ENCODE measurements at regions not wholly inside any gene's neighbourhood (a gene's known extent, or its start where the extent isn't known, plus 50 kb on each side); places are given as distances from the start of the nearest gene placed in this dataset.
"Not testable (repeated sequence)": the region's sequence is repeated elsewhere in the genome, so short reads cannot be mapped to it uniquely, and the experiment has no call there.

DNA sequence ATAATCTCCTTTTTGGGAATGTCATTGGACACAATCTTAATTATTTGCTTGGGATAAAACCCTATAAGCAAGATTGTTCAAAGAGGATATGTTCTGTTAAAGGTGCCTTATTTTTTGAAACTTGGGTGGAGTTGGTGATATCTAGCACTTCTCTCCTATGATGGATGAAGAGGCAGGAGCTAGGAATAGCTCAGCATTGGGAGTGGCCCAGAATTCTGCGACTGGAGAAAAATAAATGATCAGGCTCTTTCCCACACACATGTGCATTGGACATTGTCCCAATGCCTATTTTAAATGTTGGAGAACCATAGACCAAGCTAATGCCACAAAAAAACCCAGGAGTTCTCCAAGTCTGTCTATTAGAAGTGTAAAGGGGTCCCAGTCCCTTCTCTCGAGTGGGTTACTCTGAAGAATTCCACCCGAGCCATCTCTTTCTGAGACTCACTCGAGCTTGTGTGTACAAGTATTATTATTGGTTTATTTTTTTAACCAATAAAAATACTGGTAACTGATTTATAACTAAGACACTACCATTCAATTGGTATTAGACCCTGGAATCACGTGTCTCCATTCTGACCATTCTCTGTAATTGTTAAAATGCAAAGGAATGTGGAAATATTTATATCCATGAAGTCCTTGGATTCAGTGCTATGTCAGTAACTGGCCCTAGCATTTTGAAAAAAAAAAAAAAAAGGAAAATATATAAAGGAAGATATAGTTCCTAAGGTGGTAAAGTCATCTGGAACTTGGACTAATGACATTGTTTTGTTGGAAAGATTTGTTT lies 437.5 kb upstream of the TMEM132C start:
- DNase-seq: no peak

DNA sequence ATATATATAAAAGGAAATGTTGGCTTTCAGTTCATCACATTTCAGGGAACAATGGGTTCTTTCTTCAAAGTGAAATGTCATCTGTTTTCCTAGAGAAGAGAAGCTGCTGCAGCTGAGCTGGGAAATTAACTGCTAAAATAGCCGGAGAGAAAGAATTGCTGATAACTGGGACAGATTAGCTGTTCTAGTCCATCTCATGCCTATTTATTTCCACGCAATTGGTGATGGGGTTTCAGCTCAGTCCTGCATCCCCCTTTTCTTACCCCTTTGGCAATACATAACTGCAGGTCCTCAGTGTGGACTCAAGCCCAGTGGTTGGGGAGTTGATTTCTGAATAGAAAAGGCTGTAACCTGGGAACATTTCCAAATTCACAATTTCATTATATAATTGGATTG lies 436.9 kb upstream of the TMEM132C start:
- no peak for DNase-seq

DNA sequence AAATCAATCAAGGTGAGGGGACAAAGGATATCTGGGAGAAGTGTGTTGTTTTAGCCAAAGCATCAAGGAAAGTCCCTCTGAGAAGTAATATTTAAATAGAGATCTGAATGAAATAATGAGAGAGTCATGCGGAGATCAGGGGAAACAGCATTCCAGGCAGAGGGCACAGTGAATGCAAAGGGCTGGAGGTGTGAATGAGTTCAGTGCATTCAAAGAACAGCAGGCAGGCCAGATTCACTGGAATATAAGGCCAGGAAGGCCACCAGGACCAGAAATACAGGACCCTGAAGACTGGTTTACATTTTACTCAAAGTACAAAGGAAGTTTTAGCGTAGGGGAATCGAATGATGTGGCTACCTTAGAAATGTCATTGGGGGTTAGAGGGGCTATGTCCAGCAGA lies 436.2 kb upstream of the TMEM132C start:
- DNase-seq: no peak

DNA sequence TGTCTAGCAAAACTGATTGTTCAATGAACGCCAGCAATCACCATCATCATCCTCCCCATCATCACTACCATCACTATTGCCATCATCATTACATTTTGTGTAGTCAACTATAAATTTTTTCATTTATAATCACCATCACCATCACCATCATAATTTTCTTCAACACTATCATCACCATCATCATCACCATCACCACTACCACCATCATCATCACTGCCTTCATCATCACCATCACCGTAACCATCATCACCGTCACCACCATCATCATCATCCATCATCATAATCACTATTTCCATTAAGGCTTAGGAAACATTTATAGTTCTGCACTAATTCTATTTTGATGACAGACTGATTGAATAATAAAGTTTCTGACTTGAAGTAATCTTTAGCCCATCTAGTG lies 434.8 kb upstream of the TMEM132C start:
- no peak for DNase-seq

DNA sequence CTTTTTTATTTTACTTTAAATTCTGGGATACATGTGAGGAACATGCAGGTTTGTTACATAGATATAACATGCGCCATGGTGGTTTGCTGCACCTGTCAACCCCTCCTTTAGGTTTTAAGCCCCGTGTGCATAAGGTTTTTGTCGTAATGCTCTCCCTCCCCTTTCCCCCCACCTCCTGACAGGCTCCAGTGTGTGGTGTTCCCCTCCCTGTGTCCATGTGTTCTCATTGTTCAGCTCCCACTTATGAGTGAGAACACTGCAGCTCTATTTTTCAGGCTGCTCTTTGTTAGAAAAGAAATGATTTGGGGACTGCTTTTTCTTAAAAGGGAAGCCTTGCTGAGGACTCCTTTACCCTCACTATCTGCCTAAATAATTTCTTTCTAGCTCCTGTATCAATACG lies 430.2 kb upstream of the TMEM132C start:
- DNase-seq: not testable (repeated sequence)

DNA sequence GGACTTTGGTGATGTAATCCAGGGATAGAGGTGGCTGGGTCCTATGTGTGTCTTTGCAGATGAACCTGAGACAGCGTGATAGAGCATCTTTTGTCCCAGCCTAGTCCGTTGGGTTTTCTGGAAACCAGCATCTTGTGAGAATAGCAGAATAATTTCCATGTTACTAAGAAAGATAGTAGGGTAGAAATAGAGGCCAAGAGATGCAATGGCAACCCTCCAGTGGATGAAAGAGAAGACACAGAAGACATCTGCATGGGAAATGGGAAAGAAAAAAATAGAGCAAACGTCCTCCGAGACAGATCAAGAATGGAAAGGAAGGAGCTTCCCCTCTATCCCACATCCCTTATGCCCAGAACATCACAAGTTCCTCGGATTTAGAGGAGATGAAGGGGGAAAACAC lies 409.3 kb upstream of the TMEM132C start:
- DNase-seq: no peak

DNA sequence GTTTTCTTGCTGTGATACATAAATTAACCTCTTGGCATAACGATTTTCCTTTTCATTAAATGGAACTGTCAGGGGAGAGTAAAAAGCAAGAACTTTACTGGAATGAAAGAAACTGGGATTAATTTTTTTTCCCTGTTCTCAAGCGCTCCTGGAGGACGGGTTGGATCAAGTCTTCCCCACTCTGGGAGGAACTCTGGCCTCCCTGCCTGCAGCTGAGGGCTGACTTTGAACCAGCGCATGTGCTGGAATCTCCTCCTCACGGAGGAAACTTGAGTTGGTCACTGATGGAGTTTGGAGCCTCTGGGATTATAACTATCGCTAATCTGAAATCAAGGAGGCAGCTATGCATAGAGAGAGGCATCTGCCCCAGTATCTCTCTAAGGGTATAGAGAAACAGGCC lies 406.4 kb upstream of the TMEM132C start:
- DNase-seq: no peak

DNA sequence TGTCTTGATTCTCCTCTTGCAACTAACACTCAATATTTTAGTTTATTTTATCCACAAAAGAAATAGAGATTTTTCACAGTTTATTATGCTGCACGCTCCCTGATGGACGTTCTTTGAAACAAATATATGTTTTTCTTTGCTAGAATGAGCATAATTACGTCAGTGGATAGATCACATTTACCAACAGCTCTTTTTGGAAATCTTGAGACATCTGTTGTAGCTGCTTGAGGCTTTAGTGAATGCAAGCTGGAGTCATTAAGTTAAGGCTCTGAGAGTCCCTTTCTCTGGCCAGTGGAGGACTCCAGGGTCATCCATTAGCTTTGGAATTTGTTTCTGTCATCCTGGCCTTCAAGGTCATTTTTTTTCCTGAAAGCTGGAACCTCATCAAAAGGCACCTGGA lies 405.6 kb upstream of the TMEM132C start:
- no peak for DNase-seq

DNA sequence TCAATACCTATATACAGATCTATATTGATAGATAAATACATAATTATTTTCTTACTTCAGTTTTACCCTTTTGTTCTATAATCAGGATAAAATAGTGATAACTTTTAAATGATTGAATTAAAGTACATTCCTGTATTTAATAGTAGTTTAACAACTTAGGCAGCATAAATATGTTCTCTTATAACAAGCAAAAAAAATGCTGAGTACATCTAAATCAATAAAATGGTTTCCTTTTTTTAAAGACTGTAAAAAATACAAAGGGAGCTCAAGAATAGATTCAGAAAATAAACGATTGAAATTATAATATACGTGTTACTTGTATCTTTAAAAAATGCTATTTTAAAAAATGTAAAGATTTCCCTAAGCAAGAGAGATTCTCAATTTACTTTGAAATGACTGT lies 393.7 kb upstream of the TMEM132C start:
- no peak for DNase-seq

DNA sequence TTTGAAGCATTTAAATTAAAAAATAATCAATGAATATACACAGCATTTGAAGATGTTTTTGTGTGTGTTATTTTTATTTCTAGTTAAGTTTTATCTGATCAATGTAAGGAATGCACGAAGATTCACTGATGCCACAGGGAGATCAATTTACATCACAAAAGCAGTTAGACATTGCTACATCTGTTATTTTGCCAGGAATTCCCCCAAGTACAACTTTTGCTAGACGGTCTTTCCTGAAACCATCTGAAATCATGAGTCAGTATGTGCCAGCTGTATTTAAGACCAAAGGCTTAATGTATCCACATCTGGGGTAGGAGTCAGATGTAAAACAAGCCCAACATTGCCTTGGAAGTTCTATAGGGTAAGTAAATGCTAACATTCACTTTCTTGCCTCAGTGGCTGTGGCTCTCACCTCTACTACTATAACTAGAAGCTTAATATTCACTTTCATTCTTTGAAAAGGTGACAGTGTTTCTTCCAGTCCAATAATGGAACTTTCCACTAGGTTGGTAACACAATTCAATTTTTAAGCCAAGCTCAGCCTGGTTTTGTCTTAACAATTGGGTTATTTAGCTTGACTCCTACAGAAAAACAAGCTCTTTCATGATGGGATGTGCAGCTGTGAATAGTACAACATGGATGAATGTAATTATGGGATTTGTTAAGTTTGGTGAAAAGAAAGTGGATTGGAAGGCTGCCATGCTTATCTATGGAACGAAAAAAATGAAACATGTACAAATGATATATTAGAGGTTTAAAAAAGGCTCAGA lies 385.4 kb upstream of the TMEM132C start:
- no peak for DNase-seq

DNA sequence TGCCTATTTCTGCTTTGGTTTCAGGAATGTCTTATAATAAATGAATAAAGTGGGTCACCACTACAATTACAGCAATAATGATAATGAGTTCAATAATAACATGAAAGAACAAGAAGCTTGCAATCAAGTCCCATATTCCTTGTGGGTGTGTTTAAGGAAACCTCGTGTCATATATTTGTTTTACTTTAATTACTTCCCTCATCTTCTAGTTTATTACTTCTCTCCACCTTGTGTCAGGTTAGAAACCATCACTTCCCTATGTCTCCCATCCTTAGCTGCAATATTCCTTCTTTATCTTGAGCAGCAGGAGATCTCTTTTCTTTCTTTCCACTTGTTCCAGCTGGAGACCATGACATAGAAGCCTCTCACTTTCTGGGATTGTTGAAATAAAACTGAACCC lies 384.0 kb upstream of the TMEM132C start:
- no peak for DNase-seq

DNA sequence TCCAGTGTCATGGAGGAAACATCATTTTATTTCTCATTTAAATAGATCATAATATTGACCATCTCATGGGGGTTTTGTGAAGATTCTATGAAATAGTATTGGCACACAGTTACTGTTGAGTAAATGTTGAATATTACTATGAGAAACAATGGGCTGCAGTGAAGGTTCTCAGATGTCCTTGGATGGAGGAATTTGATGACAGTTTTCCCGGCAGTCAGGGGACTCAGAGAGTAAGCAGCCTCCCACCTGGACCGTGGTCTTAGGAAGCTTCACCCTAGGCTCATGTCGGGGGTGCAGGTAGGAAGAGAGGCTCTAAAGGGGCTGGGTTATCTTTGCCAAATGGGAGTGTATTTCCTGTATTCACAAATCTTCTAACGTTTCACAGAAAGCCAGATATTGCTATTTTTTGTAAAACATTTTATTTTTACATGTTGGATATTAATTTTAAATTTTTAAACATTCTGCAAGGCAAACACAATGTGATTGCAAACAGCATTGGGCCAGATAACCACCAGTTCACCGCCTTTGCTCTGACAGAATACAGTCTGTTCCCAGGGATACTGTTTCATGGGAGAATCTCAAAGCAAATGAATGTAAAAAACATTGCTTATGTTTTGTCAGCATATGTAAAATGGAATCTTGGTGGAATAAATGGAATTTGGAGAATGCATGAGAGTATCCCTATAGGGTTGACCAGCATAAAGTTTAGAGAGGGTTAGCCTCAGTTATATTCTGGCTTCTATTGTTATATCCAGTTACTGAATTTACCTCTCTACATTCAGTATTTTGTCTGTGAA lies 380.8 kb upstream of the TMEM132C start:
- no peak for DNase-seq

DNA sequence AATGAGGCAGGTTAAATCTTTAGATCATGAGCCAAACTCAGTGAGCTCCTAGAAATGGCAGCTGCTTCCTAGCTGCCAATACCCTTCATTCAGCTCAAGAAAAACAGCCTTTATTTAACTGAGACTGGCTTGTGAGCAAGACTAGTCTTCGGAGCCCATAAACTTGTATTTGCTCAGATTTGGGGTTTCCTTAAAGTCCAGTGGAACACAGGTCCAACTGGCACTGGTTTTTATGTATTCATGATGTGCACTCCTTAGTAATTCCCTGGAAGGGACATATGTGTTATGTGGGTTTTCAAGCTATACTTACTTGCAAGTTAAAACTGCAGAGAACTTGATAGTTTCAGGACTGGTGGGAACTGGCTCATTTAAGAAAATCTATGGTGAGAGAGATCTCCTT lies 380.1 kb upstream of the TMEM132C start:
- no peak for DNase-seq

DNA sequence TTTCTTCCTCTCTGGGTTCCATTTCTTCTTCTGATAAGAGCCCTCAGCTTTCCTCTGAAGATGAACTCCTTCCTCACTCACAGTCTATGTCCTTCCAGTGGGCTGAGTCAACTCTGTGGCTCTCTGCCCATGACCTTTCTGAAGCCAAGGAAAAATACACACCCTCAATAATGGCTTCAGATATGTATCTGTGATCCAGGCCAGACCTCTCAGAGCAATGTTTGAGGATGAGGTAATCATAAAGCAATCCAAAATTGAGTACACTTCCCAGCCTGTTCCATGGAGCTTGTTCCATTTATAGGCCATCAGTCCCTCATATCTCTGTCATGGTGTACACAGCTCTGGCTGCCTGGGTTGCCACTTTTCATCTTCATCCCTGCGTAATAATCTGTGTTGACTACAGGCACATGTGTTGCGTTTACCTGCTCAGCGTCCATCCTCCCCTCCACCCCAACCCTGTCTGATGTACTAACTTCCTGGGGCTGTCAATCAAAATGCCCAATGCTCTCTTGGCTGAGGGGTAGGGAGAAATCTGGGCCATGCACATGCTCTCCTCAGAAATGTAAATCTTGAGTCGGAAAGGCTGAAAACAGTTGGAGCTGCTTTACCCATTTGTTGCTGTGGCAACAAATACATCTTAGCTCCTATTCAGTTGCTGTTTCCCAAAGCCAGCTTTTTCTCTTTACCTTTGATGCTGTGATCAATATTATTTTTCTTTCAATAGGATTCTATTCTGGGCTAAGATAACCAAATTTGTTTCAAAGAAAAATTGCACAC lies 377.8 kb upstream of the TMEM132C start:
- no peak for DNase-seq

DNA sequence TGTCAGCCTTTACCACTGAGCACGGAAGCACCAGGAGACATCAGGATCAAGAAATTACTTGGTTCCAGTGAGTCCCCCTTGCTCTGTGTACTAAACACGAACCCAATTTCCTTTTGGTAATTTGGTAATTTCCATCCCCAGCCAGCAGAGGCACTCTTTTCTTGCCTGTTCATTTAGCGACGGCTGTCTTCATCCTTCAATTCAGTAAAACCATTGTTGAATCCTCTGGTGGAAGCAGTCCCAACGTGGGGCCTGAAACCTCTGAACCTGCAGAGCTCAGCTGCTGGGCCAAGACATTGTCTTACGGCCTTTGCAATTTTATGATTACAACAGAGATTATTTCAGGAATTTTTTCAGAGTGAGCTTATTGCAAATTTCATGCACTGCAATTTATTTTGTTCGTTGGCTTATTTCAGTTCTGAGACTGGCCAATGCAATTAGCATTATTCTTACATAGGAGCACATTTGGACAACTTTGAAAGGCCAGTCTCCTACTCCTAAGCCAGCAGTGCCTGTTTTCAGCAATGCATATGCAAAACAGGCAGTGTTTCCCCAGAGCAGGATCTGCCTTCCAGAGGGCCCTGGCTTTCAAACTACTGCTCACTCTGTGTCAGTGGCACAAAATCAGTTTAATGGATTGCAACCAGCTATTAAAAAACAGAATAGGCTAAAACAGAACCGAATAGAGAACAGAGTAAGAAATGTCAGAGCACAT lies 372.9 kb upstream of the TMEM132C start:
- peak; percentile 7 for DNase-seq

DNA sequence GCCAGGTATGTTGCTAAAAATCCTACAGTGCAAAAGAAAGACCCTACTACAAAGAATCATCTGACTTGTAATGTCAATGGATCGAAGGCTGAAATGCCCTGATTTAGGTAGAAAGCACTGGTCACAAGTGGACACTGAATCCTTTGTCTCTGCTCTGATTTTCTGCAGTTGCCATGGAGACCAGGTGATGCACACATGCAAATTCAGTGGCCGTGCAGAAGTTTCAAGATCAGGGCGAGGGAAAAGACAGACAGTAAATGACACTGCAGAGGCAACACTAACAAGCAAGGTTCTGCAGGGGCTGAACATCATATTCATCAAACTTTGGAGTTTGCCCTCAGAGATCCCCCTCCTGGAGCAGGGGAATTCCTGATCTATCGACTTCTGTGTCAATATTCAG lies 370.3 kb upstream of the TMEM132C start:
- no peak for DNase-seq

DNA sequence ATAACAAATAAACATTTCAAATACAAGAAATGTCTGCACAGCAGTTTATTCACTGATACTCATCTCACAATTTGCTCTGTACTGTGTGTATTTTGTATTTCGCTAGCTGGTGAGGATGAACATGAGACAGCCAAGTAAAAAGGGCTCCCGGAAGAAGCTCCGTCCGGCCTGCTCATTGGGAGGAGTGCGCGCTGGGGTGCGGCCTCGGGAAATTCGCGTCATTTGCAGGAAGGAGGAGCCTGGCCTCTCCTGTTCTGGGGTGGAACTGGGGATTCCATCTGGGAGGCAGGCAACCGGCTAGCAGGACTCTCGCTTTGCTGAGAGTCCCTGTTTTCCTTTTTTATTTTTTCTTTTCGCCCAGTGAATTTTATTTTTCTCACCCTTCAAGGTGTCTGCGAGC lies 368.4 kb upstream of the TMEM132C start:
- DNase-seq: no peak

DNA sequence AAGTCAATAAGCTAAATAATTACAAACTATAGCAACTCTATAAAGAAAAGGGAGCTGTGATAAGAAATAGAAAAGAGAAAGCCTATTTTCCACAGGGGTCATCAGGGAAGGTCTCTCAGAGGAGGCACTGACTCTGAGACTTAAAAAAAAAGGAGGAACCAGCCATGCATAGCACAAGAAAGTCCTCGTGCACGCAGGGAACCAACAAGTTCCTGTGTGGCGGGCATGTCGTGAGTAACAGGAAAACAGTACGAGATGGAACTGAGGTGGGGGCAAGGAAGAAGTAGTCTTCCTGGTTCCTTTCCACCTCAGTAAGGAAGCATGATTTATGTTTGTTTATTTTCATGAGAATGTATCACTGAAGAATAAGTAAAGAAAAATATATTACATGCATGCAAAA lies 367.0 kb upstream of the TMEM132C start:
- DNase-seq: no peak

DNA sequence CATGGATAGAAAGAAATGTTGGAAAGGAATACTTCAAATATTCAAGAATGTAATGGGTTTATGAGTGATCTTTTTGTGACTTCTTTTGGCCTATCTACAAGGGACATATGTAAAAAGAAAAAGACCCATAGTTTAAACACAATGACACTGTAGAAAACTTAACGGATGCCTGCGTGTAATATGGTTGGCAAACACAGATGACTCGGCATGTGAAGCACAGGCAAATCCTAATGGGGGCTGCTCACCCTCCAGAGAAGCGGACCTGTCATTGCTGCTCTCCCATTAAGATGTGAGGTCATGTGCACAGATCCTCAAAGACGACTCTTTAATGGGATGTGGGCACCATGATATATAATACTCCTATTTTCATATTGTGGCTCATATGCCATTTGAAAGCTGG lies 366.6 kb upstream of the TMEM132C start:
- no peak for DNase-seq

DNA sequence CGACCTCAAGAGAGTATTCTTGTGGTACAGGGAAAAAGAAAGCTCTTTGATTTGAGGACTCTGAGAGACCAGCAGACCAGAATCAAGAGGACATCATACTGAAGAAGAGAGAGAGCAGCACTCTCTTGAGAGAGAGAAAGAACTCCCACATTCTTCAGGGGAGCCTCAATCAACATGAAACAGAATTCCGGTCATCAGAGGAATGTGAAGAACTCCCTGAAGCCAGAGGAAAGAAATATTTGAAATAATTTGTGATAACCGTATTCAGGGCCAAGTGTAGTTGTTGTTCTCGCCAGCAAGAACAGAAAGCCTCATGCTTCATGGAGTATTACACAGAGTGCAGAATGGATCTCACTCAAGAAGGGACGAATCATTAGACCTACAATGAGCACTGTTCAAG lies 363.8 kb upstream of the TMEM132C start:
- no peak for DNase-seq

DNA sequence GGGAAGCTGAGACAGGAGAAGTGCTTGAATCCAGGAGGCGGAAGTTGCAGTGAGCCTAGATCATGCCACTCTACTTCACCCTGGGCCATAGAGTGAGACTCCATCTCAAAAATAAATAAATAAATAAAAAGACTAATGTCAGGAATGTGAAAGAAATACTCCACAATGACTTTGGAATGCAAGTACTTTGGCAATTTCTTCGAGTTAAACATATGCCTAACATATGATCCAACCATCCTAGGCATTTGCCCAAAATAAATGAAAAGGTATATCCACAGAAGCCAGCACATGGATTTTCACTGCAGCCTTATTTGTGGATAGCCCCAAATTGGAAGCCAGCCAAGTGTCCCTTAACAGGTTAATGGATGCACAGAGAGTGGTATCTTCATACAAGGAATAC lies 357.9 kb upstream of the TMEM132C start:
- DNase-seq: no peak

DNA sequence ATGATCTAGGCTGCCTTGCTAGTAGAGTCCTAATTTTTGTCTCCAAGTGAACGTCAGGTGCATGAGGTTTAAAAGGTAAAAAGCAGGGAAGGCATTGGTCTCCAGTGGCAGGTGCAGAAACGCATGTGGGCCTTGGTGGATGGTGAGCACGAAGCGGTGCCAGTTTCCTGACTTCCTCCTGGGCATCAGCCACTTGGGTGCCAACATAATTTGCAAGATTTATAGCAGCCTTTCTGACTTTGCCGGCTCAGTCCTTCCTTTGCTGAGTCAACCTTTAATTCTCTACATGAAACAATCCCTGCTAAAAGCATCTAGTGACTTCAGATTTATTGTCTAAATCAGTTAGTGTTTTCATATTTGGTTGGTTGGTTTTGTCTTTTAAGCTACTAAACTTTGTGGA lies 355.7 kb upstream of the TMEM132C start:
- no peak for DNase-seq
